ENCODE measurements at regions not wholly inside any gene's neighbourhood (a gene's known extent, or its start where the extent isn't known, plus 50 kb on each side); places are given as distances from the start of the nearest gene placed in this dataset.

DNA sequence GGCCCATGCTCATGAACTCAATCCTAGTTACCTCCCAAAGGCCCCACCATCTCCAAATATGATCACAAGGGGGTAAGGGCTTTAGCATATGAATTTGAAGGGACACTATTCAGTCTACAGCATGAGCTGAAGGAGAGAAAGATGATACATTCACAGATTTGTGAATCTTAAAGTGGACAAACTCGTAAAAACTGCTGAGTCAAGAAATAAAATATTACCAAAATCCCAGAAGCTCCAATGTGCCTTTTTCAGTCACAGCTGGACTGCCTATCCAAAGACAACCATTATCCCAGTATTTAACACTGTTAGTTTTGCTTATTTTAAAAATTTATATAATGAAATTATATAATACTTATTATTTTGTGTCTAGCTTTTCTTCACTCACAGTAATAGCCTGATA is 109.0 kb downstream of the CXXC4 start:
- TF ChIP-seq, protein P1, sequence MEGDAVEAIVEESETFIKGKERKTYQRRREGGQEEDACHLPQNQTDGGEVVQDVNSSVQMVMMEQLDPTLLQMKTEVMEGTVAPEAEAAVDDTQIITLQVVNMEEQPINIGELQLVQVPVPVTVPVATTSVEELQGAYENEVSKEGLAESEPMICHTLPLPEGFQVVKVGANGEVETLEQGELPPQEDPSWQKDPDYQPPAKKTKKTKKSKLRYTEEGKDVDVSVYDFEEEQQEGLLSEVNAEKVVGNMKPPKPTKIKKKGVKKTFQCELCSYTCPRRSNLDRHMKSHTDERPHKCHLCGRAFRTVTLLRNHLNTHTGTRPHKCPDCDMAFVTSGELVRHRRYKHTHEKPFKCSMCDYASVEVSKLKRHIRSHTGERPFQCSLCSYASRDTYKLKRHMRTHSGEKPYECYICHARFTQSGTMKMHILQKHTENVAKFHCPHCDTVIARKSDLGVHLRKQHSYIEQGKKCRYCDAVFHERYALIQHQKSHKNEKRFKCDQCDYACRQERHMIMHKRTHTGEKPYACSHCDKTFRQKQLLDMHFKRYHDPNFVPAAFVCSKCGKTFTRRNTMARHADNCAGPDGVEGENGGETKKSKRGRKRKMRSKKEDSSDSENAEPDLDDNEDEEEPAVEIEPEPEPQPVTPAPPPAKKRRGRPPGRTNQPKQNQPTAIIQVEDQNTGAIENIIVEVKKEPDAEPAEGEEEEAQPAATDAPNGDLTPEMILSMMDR (IDR thresholded peaks at IDR 0.05): no peak
- TF ChIP-seq POLR2A (IDR thresholded peaks at IDR 0.05): no peak
